GM23338 (cell line): ENCODE measurements at regions not wholly inside any gene's neighbourhood (a gene's known extent, or its start where the extent isn't known, plus 50 kb on each side); places are given as distances from the start of the nearest gene placed in this dataset.

ENCODE experiments used
- ATAC-seq: fragments of 200-7000 bp; cut with Tn5 transposase; 3 replicates; pipeline ENCODE4 v1.9.1; 2020
- DNase-seq: peaks from one replicate; pipeline ENCODE4 v3.0.0-alpha.2; 2015; ENCODE audit warnings: low spot score
- H2AFZ ChIP-seq: fragments of 200-600 bp; sonication (generic); 2 replicates; pipeline ENCODE4 v1.8.0; 2016; ENCODE audit warnings: antibody characterized with exemption, mild to moderate bottlenecking, moderate library complexity
- H3F3A ChIP-seq: fragments of 200-600 bp; sonication (generic); replicated peaks from 2 replicates; pipeline ENCODE4 v1.8.0; 2017; ENCODE audit warnings: antibody characterized with exemption, mixed run types, low read depth
- H3K27ac ChIP-seq: fragments of 200-600 bp; sonication (generic); 2 replicates; pipeline ENCODE4 v1.6.1; 2016; ENCODE audit warnings: low read depth
- H3K27me3 ChIP-seq: fragments of 200-600 bp; sonication (generic); 2 replicates; pipeline ENCODE4 v1.8.0; 2016; ENCODE audit warnings: mild to moderate bottlenecking, mixed run types, moderate library complexity; ENCODE audit not compliant: insufficient read depth
- H3K36me3 ChIP-seq: fragments of 200-600 bp; sonication (generic); 2 replicates; pipeline ENCODE4 v1.8.0; 2016; ENCODE audit warnings: mild to moderate bottlenecking; ENCODE audit not compliant: insufficient read depth
- H3K4me1 ChIP-seq: fragments of 200-600 bp; sonication (generic); 2 replicates; pipeline ENCODE4 v1.8.0; 2016; ENCODE audit warnings: mild to moderate bottlenecking, moderate library complexity; ENCODE audit not compliant: insufficient read depth
- H3K4me2 ChIP-seq: fragments of 200-600 bp; sonication (generic); 2 replicates; pipeline ENCODE4 v1.7.1; 2017; ENCODE audit warnings: mixed run types
- H3K4me3 ChIP-seq: fragments of 200-600 bp; sonication (generic); 2 replicates; pipeline ENCODE4 v1.6.1; 2016; ENCODE audit warnings: mixed run types
- H3K79me2 ChIP-seq: fragments of 200-600 bp; sonication (generic); replicated peaks from 2 replicates; pipeline ENCODE4 v1.8.0; 2017; ENCODE audit warnings: mild to moderate bottlenecking; ENCODE audit not compliant: insufficient read depth
- H3K9me2 ChIP-seq: fragments of 200-600 bp; sonication (generic); 2 replicates; pipeline ENCODE4 v1.8.0; 2017; ENCODE audit not compliant: insufficient read depth
- H4K20me1 ChIP-seq: fragments of 200-600 bp; sonication (generic); replicated peaks from 2 replicates; pipeline ENCODE4 v1.8.0; 2017; ENCODE audit warnings: mild to moderate bottlenecking; ENCODE audit not compliant: insufficient read depth
- H3K27ac Mint-ChIP-seq: 2 replicates; pipeline ENCODE4 v1.8.0; 2020; ENCODE audit warnings: inconsistent platforms, mild to moderate bottlenecking, moderate library complexity, mixed read lengths
- H3K27me3 Mint-ChIP-seq: 3 replicates; pipeline ENCODE4 v1.8.0; 2022; ENCODE audit warnings: low read depth, mild to moderate bottlenecking, moderate library complexity, mixed read lengths, inconsistent platforms; ENCODE audit not compliant: insufficient read depth, poor library complexity
- H3K36me3 Mint-ChIP-seq: 3 replicates; pipeline ENCODE4 v1.8.0; 2021; ENCODE audit warnings: low read depth, mild to moderate bottlenecking, inconsistent platforms, moderate library complexity, mixed read lengths
- H3K4me1 Mint-ChIP-seq: 3 replicates; pipeline ENCODE4 v1.8.0; 2020; ENCODE audit warnings: mild to moderate bottlenecking, inconsistent platforms, mixed read lengths
- H3K4me3 Mint-ChIP-seq: 3 replicates; pipeline ENCODE4 v1.8.0; 2021; ENCODE audit warnings: moderate library complexity, mild to moderate bottlenecking, inconsistent platforms, mixed read lengths
- H3K9me3 Mint-ChIP-seq: 3 replicates; pipeline ENCODE4 v1.8.0; 2020; ENCODE audit warnings: moderate library complexity, mild to moderate bottlenecking, inconsistent platforms, mixed read lengths
- CTCF ChIP-seq, 2 experiments: fragments of 200-600 bp in 1 of 2; sonication (generic) in 1 of 2; conservative IDR thresholded peaks; 2 replicates each; pipeline versions ENCODE4 v1.5.1 to v1.6.1; 2016 to 2017; ENCODE audit warnings: antibody characterized with exemption in 2 of 2, low read depth in 2 of 2, mild to moderate bottlenecking in 2 of 2, moderate library complexity in 1 of 2
- ETS1 ChIP-seq: IDR thresholded peaks from 2 replicates; pipeline ENCODE4 v1.6.1; 2016; ENCODE audit warnings: antibody characterized with exemption
- EZH2 ChIP-seq: fragments of 200-600 bp; sonication (generic); IDR thresholded peaks from one replicate; pipeline ENCODE4 v1.8.0; 2017; ENCODE audit warnings: antibody characterized with exemption, mild to moderate bottlenecking, low read depth; ENCODE audit not compliant: unreplicated experiment
- EZH2phosphoT487 ChIP-seq: fragments of 200-600 bp; sonication (generic); IDR thresholded peaks from one replicate; pipeline ENCODE4 v1.8.1; 2018; ENCODE audit warnings: antibody characterized with exemption; ENCODE audit not compliant: unreplicated experiment
- JUNB ChIP-seq: IDR thresholded peaks from one replicate; pipeline ENCODE4 v1.6.1; 2016; ENCODE audit warnings: antibody characterized with exemption; ENCODE audit not compliant: unreplicated experiment
- NANOG ChIP-seq: IDR thresholded peaks from 2 replicates; pipeline ENCODE4 v1.6.1; 2016; ENCODE audit warnings: antibody characterized with exemption, borderline replicate concordance
- POLR2AphosphoS5 ChIP-seq: IDR thresholded peaks from 2 replicates; pipeline ENCODE4 v1.6.1; 2016; ENCODE audit warnings: antibody characterized with exemption, low read depth
- REST ChIP-seq: IDR thresholded peaks from one replicate; pipeline ENCODE4 v1.6.1; 2018; ENCODE audit warnings: antibody characterized with exemption; ENCODE audit not compliant: unreplicated experiment
- STAT1 ChIP-seq: IDR thresholded peaks from one replicate; pipeline ENCODE4 v1.6.1; 2016; ENCODE audit warnings: antibody characterized with exemption; ENCODE audit not compliant: unreplicated experiment
- ZNF331 ChIP-seq: fragments of 250-450 bp; sonication (Bioruptor Pico); IDR thresholded peaks from 2 replicates; pipeline ENCODE4 v1.5.0; 2020; ENCODE audit warnings: low read depth, mild to moderate bottlenecking, moderate library complexity

DNA sequence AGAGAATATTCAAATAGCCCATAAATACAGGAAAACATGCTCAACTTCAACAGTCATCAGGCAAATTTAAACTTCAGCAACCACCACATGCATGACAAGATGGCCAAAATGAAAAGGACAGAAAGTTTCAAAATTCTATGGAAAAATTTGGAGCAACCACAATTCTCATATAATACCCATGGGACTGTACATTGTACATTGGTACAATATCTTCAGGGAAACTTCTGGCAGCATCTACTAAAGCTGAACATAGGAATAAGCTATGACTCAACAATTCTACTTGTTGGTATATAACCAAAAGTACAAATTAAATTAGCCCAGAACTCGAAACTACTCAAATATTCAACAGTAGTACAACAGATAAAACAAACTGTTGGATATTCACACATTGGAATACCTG, 847.6 kb downstream of the TBL1XR1 start:
- 0 out of 3 replicates have a peak, but pooled peaks cover 3% of the 10 kb centered on the region for H3K9me3 Mint-ChIP-seq
- Histone ChIP-seq H4K20me1 (no peaks in the 10 kb centered on the region), H3K4me1 (peaks cover 3% of the 10 kb centered on the region; the same call in 1 of the 2 replicates), H3K27me3 (no peaks in the 10 kb centered on the region), H3K27ac (no peak overlapping the region), H3K79me2 (peaks cover 62% of the 10 kb centered on the region), H2AFZ (no peak overlapping the region), H3K36me3 (no peaks in the 10 kb centered on the region), H3K9me2 (no peaks in the 10 kb centered on the region), H3K4me2 (no peak overlapping the region), H3F3A (no peaks in the 10 kb centered on the region), H3K4me3 (no peak overlapping the region)
- peaks cover 2% of the 10 kb centered on the region for H3K27me3 Mint-ChIP-seq
- DNase-seq (no peak), ATAC-seq (no peak)
- H3K4me1 Mint-ChIP-seq, result peaks cover 24% of the 10 kb centered on the region
- H3K4me3 Mint-ChIP-seq, result no peak overlapping the region
- TF ChIP-seq ZNF331 (CRISPR knock-in tag) (no peak), NANOG (no peak), EZH2 (no peak), ETS1 (no peak), POLR2AphosphoS5 (no peak), STAT1 (no peak), JUNB (no peak), CTCF (conservative IDR thresholded peaks at IDR 0.05; ENCODE audit: low read depth in 2 of 2) (no peak), REST (no peak), EZH2phosphoT487 (no peak)
- no peak overlapping the region for H3K27ac Mint-ChIP-seq
- peaks cover 13% of the 10 kb centered on the region; the same call in 2 of the 3 replicates for H3K36me3 Mint-ChIP-seq
